Gastroesophageal sphincter (tissue), 4 donors: ENCODE measurements at regions not wholly inside any gene's neighbourhood (a gene's known extent, or its start where the extent isn't known, plus 50 kb on each side); places are given as distances from the start of the nearest gene placed in this dataset.

ENCODE experiments used
- ATAC-seq: fragments of 150-250 bp; one replicate; pipeline ENCODE4 v1.9.1; 2016; ENCODE audit warnings: mild to moderate bottlenecking, moderate library complexity
- H3K27ac ChIP-seq, 4 donors: fragments of 200-600 bp; sonication (generic) in 3 of 4; 1 replicate in 3 of 4; 2 replicates in 1 of 4; pipeline ENCODE4 v1.5.1; 2016 to 2019
- H3K27me3 ChIP-seq: fragments of 200-600 bp; sonication (generic); one replicate; pipeline ENCODE4 v1.5.1; 2019
- H3K36me3 ChIP-seq, 2 donors: fragments of 200-600 bp; sonication (generic); one replicate each; pipeline ENCODE4 v1.5.1; 2019; ENCODE audit warnings: control low read depth in 1 of 2
- H3K4me1 ChIP-seq, 3 donors: fragments of 200-600 bp; sonication (generic); 1 replicate in 2 of 3; 2 replicates in 1 of 3; pipeline ENCODE4 v1.5.1; 2016 to 2019; ENCODE audit warnings: control low read depth in 2 of 3
- H3K4me3 ChIP-seq, 2 donors: fragments of 200-600 bp; sonication (generic); one replicate each; pipeline ENCODE4 v1.5.1; 2019; ENCODE audit warnings: mild to moderate bottlenecking in 1 of 2, moderate library complexity in 1 of 2
- H3K9me3 ChIP-seq, 3 donors: fragments of 200-600 bp; sonication (generic); one replicate each; pipeline ENCODE4 v1.5.1; 2017 to 2019; ENCODE audit warnings: control low read depth in 2 of 3
- CTCF ChIP-seq, 4 experiments: fragments of 200-600 bp in 2 of 4; fragments of 450-650 bp in 2 of 4; sonication (generic) in 1 of 4; IDR thresholded peaks; one replicate each; pipeline ENCODE4 v1.5.1; 2017 to 2019; ENCODE audit warnings: antibody characterized with exemption in 4 of 4, mild to moderate bottlenecking in 2 of 4, moderate library complexity in 2 of 4
- EP300 ChIP-seq: sonication (generic); formaldehyde crosslinking; IDR thresholded peaks from one replicate; pipeline ENCODE4 v1.6.1; 2017; ENCODE audit warnings: antibody characterized with exemption, mild to moderate bottlenecking
- POLR2A ChIP-seq, 2 donors: fragments of 450-650 bp; IDR thresholded peaks; one replicate each; pipeline ENCODE4 v1.6.1; 2017; ENCODE audit warnings: antibody characterized with exemption in 2 of 2, mild to moderate bottlenecking in 2 of 2, moderate library complexity in 1 of 2
- POLR2AphosphoS5 ChIP-seq: sonication (generic); formaldehyde crosslinking; IDR thresholded peaks from one replicate; pipeline ENCODE4 v1.6.1; 2017; ENCODE audit warnings: antibody characterized with exemption
- WGBS, 2 donors: methylation state at CpG; one replicate each; pipeline ENCODE4 v1.1.5; 2018; ENCODE audit warnings: low coverage in 1 of 2; 5-methylcytosine and 5-hydroxymethylcytosine counted together

- no peaks in the 10 kb centered on the region for H3K27me3 ChIP-seq
- peaks cover 0 to 9% of the 10 kb centered on the region in 2 donors for H3K36me3 ChIP-seq
- no peak overlapping the region for H3K4me3 ChIP-seq
- peaks cover 0 to 8% (median 0%) of the 10 kb centered on the region in 3 donors for H3K4me1 ChIP-seq
- WGBS, 2 donors, result 66 to 90% methylated on average over 3 to 6 of the region's 7 CpGs
- TF ChIP-seq POLR2AphosphoS5 (no peak), POLR2A (IDR thresholded peaks at IDR 0.05) (no peak), CTCF (IDR thresholded peaks at IDR 0.05) (no peak), EP300 (no peak)
- H3K9me3 ChIP-seq, result peaks cover 0 to 77% (median 0%) of the 10 kb centered on the region in 3 donors
- peak overlapping the region in 2 of 4 donors; percentile 72 to 75 for H3K27ac ChIP-seq
- ATAC-seq, result no peak
Observed at GRCh38 chrX:115892056-115892708, 278.4 kb upstream of the AGTR2 start.

- H3K9me3 ChIP-seq, result peaks cover 0 to 82% (median 0%) of the 10 kb centered on the region in 3 donors
- H3K36me3 ChIP-seq, result peaks cover 0 to 9% of the 10 kb centered on the region in 2 donors
- H3K4me3 ChIP-seq, result no peak overlapping the region
- H3K27ac ChIP-seq, result peak overlapping the region in 2 of 4 donors; percentile 72 to 75
- no peaks in the 10 kb centered on the region for H3K27me3 ChIP-seq
- ATAC-seq, result peak; percentile 84
- TF ChIP-seq EP300 (no peak), CTCF (IDR thresholded peaks at IDR 0.05) (peak in 1 of 4 experiments; percentile 59)
- 47 to 100% methylated on average over 1 to 2 of the region's 13 CpGs for WGBS, 2 donors
- H3K4me1 ChIP-seq, result peaks cover 0 to 8% (median 0%) of the 10 kb centered on the region in 3 donors
Observed at GRCh38 chrX:115892787-115893671, 277.5 kb upstream of the AGTR2 start.

GRCh38 chrX:115894087-115894486, 276.5 kb upstream of the AGTR2 start:
- Histone ChIP-seq H3K4me3 (no peak overlapping the region), H3K9me3 (peaks cover 0 to 89% (median 0%) of the 10 kb centered on the region in 3 donors), H3K27me3 (no peaks in the 10 kb centered on the region), H3K4me1 (peaks cover 0 to 8% (median 0%) of the 10 kb centered on the region in 3 donors), H3K27ac (no peak overlapping the region), H3K36me3 (peaks cover 0 to 8% of the 10 kb centered on the region in 2 donors)
- WGBS, 2 donors, result no CpG with 5 or more reads among the region's 4 CpGs
- TF ChIP-seq POLR2A (IDR thresholded peaks at IDR 0.05), result no peak
- TF ChIP-seq POLR2AphosphoS5, result no peak
- TF ChIP-seq EP300, result no peak
- TF ChIP-seq CTCF (IDR thresholded peaks at IDR 0.05), result peak in 1 of 4 experiments; percentile 56
- peak; percentile 30 for ATAC-seq

DNA sequence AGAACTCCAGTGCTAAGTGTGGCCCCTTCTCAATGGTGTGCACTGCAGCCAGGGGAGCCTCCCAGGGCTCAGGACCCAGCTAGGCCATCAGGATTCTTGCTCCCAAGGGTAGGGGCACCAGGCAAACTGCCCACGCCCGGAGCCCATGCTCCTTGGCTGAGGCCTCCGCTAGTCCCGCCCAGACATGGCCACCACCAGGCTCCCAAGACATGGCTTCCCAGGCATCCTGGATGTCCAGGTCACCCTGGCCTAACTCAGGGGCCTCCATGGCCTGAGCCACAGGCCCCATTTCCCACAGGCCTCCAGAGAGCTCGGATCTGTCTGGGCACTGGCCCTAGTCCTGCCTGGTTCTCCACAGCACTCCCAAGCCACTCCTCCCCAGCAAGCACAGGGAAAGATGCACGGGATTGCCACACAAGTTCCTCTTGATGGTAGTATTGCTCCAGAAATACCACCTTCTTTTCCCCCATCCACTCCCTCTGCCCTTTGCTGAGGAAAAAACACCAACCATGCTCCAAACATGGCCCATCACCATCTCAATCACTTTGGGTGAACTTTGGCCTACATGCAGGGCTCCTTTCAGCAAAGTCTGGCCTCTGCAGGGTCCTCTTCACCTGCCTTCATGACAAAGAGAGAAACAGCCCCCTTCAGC, 274.7 kb upstream of the AGTR2 start:
- Histone ChIP-seq H3K27me3 (no peaks in the 10 kb centered on the region), H3K27ac (no peak overlapping the region), H3K4me3 (no peak overlapping the region), H3K9me3 (peaks cover 0 to 72% (median 0%) of the 10 kb centered on the region in 3 donors), H3K36me3 (no peaks in the 10 kb centered on the region), H3K4me1 (peaks cover 0 to 8% (median 0%) of the 10 kb centered on the region in 3 donors)
- TF ChIP-seq CTCF (IDR thresholded peaks at IDR 0.05) (no peak), POLR2AphosphoS5 (no peak), EP300 (no peak), POLR2A (IDR thresholded peaks at IDR 0.05) (no peak)
- 65% methylated on average over 2 of the region's 6 CpGs; no CpG with 5 or more reads in 1 of the 2 donors for WGBS, 2 donors
- no peak for ATAC-seq
